Upper lobe of left lung (tissue), 6 donors: ENCODE measurements at regions not wholly inside any gene's neighbourhood (a gene's known extent, or its start where the extent isn't known, plus 50 kb on each side); places are given as distances from the start of the nearest gene placed in this dataset.

Experiments used
- ATAC-seq, 2 donors: fragments of 200-7000 bp; cut with Tn5 transposase; one replicate each; pipeline ENCODE4 v1.9.1; 2022; ENCODE audit warnings: mild to moderate bottlenecking in 2 of 2, moderate library complexity in 2 of 2; ENCODE audit not compliant: low FRiP score in 2 of 2
- DNase-seq, 2 donors: peaks; one replicate each; pipeline ENCODE4 v3.0.0-alpha.2; 2019 to 2020
- H3K27ac ChIP-seq, 4 donors: fragments of 200-600 bp; sonication (generic); one replicate each; pipeline ENCODE4 v1.5.1; 2016 to 2019
- H3K27me3 ChIP-seq, 4 donors: fragments of 200-600 bp; sonication (generic); one replicate each; pipeline ENCODE4 v1.5.1; 2017 to 2019
- H3K36me3 ChIP-seq, 4 donors: fragments of 200-600 bp; sonication (generic); one replicate each; pipeline ENCODE4 v1.5.1; 2016 to 2019
- H3K4me1 ChIP-seq, 4 donors: fragments of 200-600 bp; sonication (generic); one replicate each; pipeline ENCODE4 v1.5.1; 2018 to 2019
- H3K4me3 ChIP-seq, 4 donors: fragments of 200-600 bp; sonication (generic); one replicate each; pipeline ENCODE4 v1.5.1; 2017 to 2019; ENCODE audit warnings: mild to moderate bottlenecking in 2 of 4, moderate library complexity in 1 of 4
- H3K9me3 ChIP-seq, 4 donors: fragments of 200-600 bp; sonication (generic); one replicate each; pipeline ENCODE4 v1.5.1; 2018 to 2019
- EP300 ChIP-seq, 4 donors: sonication (generic); formaldehyde crosslinking; IDR thresholded peaks; one replicate each; pipeline ENCODE4 v1.5.1; 2017; ENCODE audit warnings: antibody characterized with exemption in 4 of 4, control low read depth in 2 of 4
- POLR2A ChIP-seq, 4 donors: fragments of 450-650 bp; IDR thresholded peaks; one replicate each; pipeline ENCODE4 v1.5.1; 2016 to 2017; ENCODE audit warnings: antibody characterized with exemption in 4 of 4, mild to moderate bottlenecking in 2 of 4
- POLR2AphosphoS5 ChIP-seq, 2 donors: sonication (generic); formaldehyde crosslinking; IDR thresholded peaks; one replicate each; pipeline ENCODE4 v1.5.1; 2017; ENCODE audit warnings: antibody characterized with exemption in 2 of 2
- WGBS, 2 donors: methylation state at CpG; one replicate each; pipeline ENCODE4 v1.1.5; 2017 to 2018; 5-methylcytosine and 5-hydroxymethylcytosine counted together
- TF ChIP-seq, protein P1 (sequence below), 6 experiments: fragments of 450-650 bp in 4 of 6; fragments of 200-600 bp in 2 of 6; sonication (generic) in 2 of 6; IDR thresholded peaks; one replicate each; pipeline ENCODE4 v1.5.1; 2016 to 2019; ENCODE audit warnings: antibody characterized with exemption in 6 of 6
- donor health status: DM: no; HTN: no; CAD: no; lungs with moderate emphysema.
- donor health status: DM: no; HTN: yes; CAD: no; lungs with severe emphysema.

DNA sequence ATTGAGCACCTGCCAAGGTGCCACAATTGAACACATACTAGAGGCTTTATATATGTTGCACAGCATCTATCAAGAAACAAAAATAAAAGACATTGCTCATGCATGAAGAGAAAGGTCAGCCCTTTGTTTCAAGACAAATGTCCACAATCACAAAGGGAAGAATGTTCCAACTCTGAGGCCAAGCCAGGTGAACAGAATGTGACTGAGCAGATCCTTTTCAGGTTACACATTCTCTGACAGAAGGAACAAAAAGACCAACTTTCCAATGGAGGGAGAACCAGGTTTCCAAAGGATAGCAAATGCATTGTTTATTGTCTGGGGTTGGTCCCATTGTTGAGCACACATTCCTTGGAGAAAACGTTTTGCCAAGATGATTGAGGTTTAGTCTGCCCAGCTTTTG lies 50.2 kb upstream of the FAM174B start:
- DNase-seq = no peak
- H3K36me3 ChIP-seq = no peaks in the 10 kb centered on the region
- no peak overlapping the region for H3K27ac ChIP-seq
- H3K27me3 ChIP-seq = no peaks in the 10 kb centered on the region
- 33 to 40% methylated on average over 1 of the region's 1 CpG for WGBS, 2 donors
- no peaks in the 10 kb centered on the region for H3K4me1 ChIP-seq
- no peak overlapping the region for H3K4me3 ChIP-seq
- no peaks in the 10 kb centered on the region for H3K9me3 ChIP-seq
- TF ChIP-seq POLR2A (IDR thresholded peaks at IDR 0.05) (no peak), POLR2AphosphoS5 (IDR thresholded peaks at IDR 0.05) (no peak), EP300 (IDR thresholded peaks at IDR 0.05) (no peak)
- TF ChIP-seq, protein P1, sequence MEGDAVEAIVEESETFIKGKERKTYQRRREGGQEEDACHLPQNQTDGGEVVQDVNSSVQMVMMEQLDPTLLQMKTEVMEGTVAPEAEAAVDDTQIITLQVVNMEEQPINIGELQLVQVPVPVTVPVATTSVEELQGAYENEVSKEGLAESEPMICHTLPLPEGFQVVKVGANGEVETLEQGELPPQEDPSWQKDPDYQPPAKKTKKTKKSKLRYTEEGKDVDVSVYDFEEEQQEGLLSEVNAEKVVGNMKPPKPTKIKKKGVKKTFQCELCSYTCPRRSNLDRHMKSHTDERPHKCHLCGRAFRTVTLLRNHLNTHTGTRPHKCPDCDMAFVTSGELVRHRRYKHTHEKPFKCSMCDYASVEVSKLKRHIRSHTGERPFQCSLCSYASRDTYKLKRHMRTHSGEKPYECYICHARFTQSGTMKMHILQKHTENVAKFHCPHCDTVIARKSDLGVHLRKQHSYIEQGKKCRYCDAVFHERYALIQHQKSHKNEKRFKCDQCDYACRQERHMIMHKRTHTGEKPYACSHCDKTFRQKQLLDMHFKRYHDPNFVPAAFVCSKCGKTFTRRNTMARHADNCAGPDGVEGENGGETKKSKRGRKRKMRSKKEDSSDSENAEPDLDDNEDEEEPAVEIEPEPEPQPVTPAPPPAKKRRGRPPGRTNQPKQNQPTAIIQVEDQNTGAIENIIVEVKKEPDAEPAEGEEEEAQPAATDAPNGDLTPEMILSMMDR (IDR thresholded peaks at IDR 0.05) = no peak
- ATAC-seq = no peak

DNA sequence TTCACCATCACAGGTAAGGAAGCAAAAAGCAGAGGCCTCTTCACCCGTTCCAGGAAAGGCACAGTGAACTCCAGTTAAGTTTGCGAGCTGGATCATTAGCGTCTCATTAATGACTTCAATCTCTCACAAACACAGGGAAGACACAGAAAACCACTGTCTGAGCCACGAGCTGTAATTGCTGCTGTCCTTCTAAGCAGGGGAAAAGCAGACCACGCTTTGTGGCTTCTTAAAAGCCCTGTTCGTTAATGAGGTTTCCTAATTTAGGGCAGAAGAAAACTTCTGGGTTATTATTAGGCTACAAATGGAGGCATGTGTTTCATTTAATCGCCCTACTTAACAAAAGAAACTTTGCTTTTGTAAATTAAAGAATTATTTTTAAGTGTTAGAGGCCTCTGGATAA lies 50.6 kb upstream of the FAM174B start:
- H3K27ac ChIP-seq = no peak overlapping the region
- no peaks in the 10 kb centered on the region for H3K27me3 ChIP-seq
- 75 to 80% methylated on average over 7 of the region's 7 CpGs for WGBS, 2 donors
- no peaks in the 10 kb centered on the region for H3K9me3 ChIP-seq
- TF ChIP-seq POLR2AphosphoS5 (IDR thresholded peaks at IDR 0.05) (no peak), EP300 (IDR thresholded peaks at IDR 0.05) (no peak), POLR2A (IDR thresholded peaks at IDR 0.05) (no peak)
- TF ChIP-seq, protein P1 (IDR thresholded peaks at IDR 0.05) = no peak
- no peak overlapping the region for H3K4me3 ChIP-seq
- H3K36me3 ChIP-seq = no peaks in the 10 kb centered on the region
- no peaks in the 10 kb centered on the region for H3K4me1 ChIP-seq
- no peak for DNase-seq
- ATAC-seq = no peak

DNA sequence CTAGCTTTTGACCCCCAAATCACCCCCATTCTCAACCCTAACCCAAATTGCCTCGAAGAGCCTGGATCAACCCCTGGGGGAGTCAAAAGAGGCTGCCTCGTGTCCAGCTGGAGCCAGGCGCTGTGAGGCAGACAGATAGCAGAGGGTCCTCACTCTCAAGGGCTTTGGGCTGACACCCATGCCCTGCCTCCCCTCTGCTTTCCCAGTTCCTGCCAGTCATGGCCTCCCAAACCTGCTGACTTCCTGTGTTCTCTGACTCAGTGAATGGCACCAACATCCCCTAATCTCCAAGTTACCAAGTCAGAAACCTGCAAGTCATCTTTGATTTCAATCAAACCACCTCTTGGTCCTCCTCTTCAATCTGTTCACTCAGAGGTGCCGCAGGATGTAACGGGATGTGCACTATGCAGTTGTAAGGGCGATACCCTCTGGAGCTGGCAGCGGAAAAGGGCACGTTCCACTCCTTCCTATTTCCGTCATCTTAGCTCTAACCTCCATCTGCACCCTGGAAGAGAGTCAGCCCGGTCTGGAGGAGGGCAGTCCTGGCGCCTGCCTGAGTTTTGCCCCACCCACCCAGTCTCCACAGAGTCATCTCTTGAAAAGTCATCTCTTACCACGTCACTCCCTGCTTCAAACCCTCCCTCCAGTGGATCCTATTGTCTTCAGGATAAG lies 52.4 kb upstream of the FAM174B start:
- no peak for TF ChIP-seq EP300 (IDR thresholded peaks at IDR 0.05)
- TF ChIP-seq POLR2AphosphoS5 (IDR thresholded peaks at IDR 0.05) = no peak
- TF ChIP-seq POLR2A (IDR thresholded peaks at IDR 0.05) = no peak
- TF ChIP-seq, protein P1 (IDR thresholded peaks at IDR 0.05) = no peak
- Histone ChIP-seq H3K4me3 (no peak overlapping the region), H3K9me3 (no peaks in the 10 kb centered on the region), H3K27ac (no peak overlapping the region), H3K36me3 (no peaks in the 10 kb centered on the region), H3K27me3 (no peaks in the 10 kb centered on the region), H3K4me1 (no peaks in the 10 kb centered on the region)
- peak in 1 of 2 donors; percentile 50 for ATAC-seq
- no peak for DNase-seq
- WGBS, 2 donors = 85 to 89% methylated on average over 10 to 12 of the region's 12 CpGs

DNA sequence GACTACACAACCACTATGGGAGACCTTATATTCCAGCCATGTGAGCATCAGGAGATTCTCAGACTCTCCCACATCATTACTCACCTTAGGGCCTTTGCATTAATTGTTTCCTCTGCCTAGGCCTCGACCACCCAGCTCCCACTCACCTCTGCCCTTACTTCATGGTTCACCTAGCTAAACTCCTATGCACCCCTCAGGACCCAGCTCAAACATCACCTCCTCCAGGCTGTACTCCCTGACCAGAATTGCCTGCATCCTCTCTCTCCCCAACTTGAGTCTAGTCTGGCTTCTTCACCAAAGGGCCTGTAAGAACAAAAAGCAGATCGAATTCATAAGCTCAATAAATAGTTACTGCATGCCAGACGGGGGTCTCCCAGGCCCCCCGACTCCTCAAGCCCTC lies 53.1 kb upstream of the FAM174B start:
- H3K36me3 ChIP-seq = no peaks in the 10 kb centered on the region
- H3K4me1 ChIP-seq = no peaks in the 10 kb centered on the region
- H3K27ac ChIP-seq = no peak overlapping the region
- DNase-seq (no peak), ATAC-seq (no peak)
- TF ChIP-seq POLR2A (IDR thresholded peaks at IDR 0.05) (no peak), POLR2AphosphoS5 (IDR thresholded peaks at IDR 0.05) (no peak)
- TF ChIP-seq, protein P1 (IDR thresholded peaks at IDR 0.05) = no peak
- 75 to 80% methylated on average over 4 of the region's 4 CpGs for WGBS, 2 donors
- no peaks in the 10 kb centered on the region for H3K9me3 ChIP-seq
- H3K27me3 ChIP-seq = no peaks in the 10 kb centered on the region
- no peak overlapping the region for H3K4me3 ChIP-seq

DNA sequence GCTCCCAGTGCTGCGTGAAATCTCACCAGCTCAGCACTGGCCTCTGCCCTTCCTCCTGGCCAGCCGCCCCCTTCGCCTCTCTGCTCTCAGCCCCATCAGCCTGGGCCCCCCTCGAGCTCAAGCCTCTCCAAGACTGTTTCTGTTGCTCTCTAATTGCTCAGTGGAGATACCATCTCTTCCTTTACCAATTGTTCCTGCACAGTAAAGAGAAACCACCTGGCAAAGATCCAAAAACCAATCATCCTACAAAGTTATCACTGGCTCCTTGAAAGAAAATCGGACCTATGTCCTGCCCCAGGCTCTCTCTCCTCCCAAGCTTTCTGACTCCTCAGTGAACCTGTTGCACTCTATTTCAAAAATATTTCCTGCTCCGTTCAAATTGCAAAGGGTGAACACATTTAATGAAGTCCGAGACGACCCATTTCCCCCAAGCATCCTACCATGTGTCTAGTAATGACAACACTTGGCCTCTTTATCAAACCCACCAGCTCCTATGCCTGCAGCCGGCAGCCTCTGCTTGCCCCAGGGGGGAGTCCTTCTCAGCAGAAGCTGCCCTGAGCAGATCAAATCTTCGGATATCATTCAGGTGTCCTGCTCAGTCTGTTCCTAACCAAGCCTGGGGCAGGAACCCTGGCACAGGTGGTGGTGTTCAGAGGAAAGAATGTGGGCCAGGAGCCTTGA lies 53.7 kb upstream of the FAM174B start:
- no peak for DNase-seq
- TF ChIP-seq, protein P1 (IDR thresholded peaks at IDR 0.05) = no peak
- no peak for TF ChIP-seq EP300 (IDR thresholded peaks at IDR 0.05)
- no peak for TF ChIP-seq POLR2A (IDR thresholded peaks at IDR 0.05)
- TF ChIP-seq POLR2AphosphoS5 (IDR thresholded peaks at IDR 0.05) = no peak
- H3K36me3 ChIP-seq = no peaks in the 10 kb centered on the region

More for the DNA sequence above, 53.7 kb upstream of the FAM174B start:
- Histone ChIP-seq H3K4me3 (no peak overlapping the region), H3K27me3 (no peaks in the 10 kb centered on the region), H3K9me3 (no peaks in the 10 kb centered on the region), H3K27ac (no peak overlapping the region), H3K4me1 (peaks cover 0 to 5% (median 3%) of the 10 kb centered on the region in 4 donors)
- ATAC-seq = no peak
- WGBS, 2 donors = 41 to 60% methylated on average over 10 of the region's 10 CpGs
